ENCODE measurements at regions not wholly inside any gene's neighbourhood (a gene's known extent, or its start where the extent isn't known, plus 50 kb on each side); places are given as distances from the start of the nearest gene placed in this dataset.

GRCh38 chr2:133667085-133667484, 98.8 kb upstream of the NCKAP5 start:
- H3K9me3 ChIP-seq (ENCODE audit: insufficient read depth in 2 of 2, low read depth in 1 of 2, low read length in 1 of 2), result peaks cover 4 to 13% of the 10 kb centered on the region in 2 experiments; a peak in 2 of 4 replicates
- no peak overlapping the region for H3K18ac ChIP-seq (ENCODE audit: extremely low read depth, low read length)
- H3K27me3 ChIP-seq (replicated peaks in 1 of 4; ENCODE audit: control insufficient read depth in 3 of 4, extremely low read depth in 1 of 4, insufficient read depth in 3 of 4, low read length in 3 of 4), result no peaks in the 10 kb centered on the region
- H2AK5ac ChIP-seq (ENCODE audit: low read depth, low read length), result no peak overlapping the region
- H3K27ac ChIP-seq (ENCODE audit: low read depth, low read length), result no peak overlapping the region
- H3K23me2 ChIP-seq (ENCODE audit: low read depth, low read length), result no peaks in the 10 kb centered on the region
- POLR2A ChIA-PET (ENCODE audit: partially characterized antibody), result no interaction called here
- H3K9ac ChIP-seq (replicated peaks in 1 of 4; ENCODE audit: extremely low read depth in 1 of 4, low read depth in 3 of 4, low read length in 3 of 4), result no peak overlapping the region
- no peak overlapping the region for H3K4ac ChIP-seq (replicated peaks; ENCODE audit: insufficient read length, low read depth, low read length)
- no peak overlapping the region for H2BK12ac ChIP-seq (ENCODE audit: low read depth, low read length)
- no peak overlapping the region for H4K5ac ChIP-seq (ENCODE audit: insufficient read length, low read depth, low read length)
- H3K14ac ChIP-seq (ENCODE audit: insufficient read length), result no peak overlapping the region
- no peak overlapping the region for H2BK5ac ChIP-seq (ENCODE audit: low read depth, low read length)
- no peaks in the 10 kb centered on the region for H3K79me2 ChIP-seq (ENCODE audit: control insufficient read depth in 1 of 2, insufficient read depth in 2 of 2, low read length in 2 of 2)
- no peaks in the 10 kb centered on the region for H3K4me1 ChIP-seq (replicated peaks in 1 of 4; ENCODE audit: control insufficient read depth in 3 of 4, insufficient read depth in 4 of 4, low read length in 3 of 4)
- TF ChIP-seq CEBPB (IDR thresholded peaks at IDR 0.05; ENCODE audit: low read depth, low read length), result no peak
- no peak for TF ChIP-seq SP4 (IDR thresholded peaks at IDR 0.05; ENCODE audit: low read length)
- TF ChIP-seq, protein P1, sequence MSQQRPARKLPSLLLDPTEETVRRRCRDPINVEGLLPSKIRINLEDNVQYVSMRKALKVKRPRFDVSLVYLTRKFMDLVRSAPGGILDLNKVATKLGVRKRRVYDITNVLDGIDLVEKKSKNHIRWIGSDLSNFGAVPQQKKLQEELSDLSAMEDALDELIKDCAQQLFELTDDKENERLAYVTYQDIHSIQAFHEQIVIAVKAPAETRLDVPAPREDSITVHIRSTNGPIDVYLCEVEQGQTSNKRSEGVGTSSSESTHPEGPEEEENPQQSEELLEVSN (IDR thresholded peaks at IDR 0.05), result no peak
- TF ChIP-seq NRF1 (IDR thresholded peaks at IDR 0.05; ENCODE audit: low read depth, low read length), result no peak
- H2BK15ac ChIP-seq (ENCODE audit: low read length), result no peak overlapping the region
- no peak overlapping the region for H4K8ac ChIP-seq (ENCODE audit: extremely low read depth, insufficient read depth, low read length)
- H3K36me3 ChIP-seq (ENCODE audit: control insufficient read depth in 2 of 4, insufficient read depth in 4 of 4, low read length in 3 of 4), result no peaks in the 10 kb centered on the region
- no peak overlapping the region for H2AFZ ChIP-seq (ENCODE audit: low read length)
- H2BK120ac ChIP-seq (replicated peaks; ENCODE audit: low read depth, low read length), result no peak overlapping the region
- FAIRE-seq (no peak), DNase-seq (ENCODE audit: low read depth in 1 of 2, low spot score in 2 of 2) (no peak)
- H3K4me3 ChIP-seq (ENCODE audit: extremely low read depth in 1 of 4, insufficient read depth in 2 of 4, low read depth in 3 of 4, low read length in 4 of 4), result no peak overlapping the region
- CTCF ChIA-PET (ENCODE audit: partially characterized antibody), result no interaction called here
- H3K56ac ChIP-seq (replicated peaks; ENCODE audit: insufficient read length, low read depth, low read length), result no peak overlapping the region
- H3K23ac ChIP-seq (ENCODE audit: insufficient read length), result no peak overlapping the region
- H3K79me1 ChIP-seq (ENCODE audit: low read depth, low read length), result no peaks in the 10 kb centered on the region
- H2BK20ac ChIP-seq (ENCODE audit: low read length), result no peak overlapping the region
- no peaks in the 10 kb centered on the region for H4K20me1 ChIP-seq (replicated peaks in 1 of 2; ENCODE audit: control insufficient read depth in 1 of 2, insufficient read depth in 2 of 2, low read length in 2 of 2)
- H4K91ac ChIP-seq (replicated peaks; ENCODE audit: insufficient read length, low read length), result no peak overlapping the region
- no peak overlapping the region for H3K4me2 ChIP-seq (ENCODE audit: insufficient read depth in 1 of 2, low read depth in 2 of 2, low read length in 2 of 2)

Data from H1 (cell line).